GM10266 (cell line): ENCODE measurements at regions not wholly inside any gene's neighbourhood (a gene's known extent, or its start where the extent isn't known, plus 50 kb on each side); places are given as distances from the start of the nearest gene placed in this dataset.

Experiments
- DNase-seq: peaks from one replicate; pipeline ENCODE4 v3.0.0; 2012; ENCODE audit errors: extremely low spot score
- TF ChIP-seq, protein P1 (sequence below): IDR thresholded peaks from 2 replicates; pipeline ENCODE4 v1.5.1; 2012; ENCODE audit warnings: mild to moderate bottlenecking, low read depth; ENCODE audit not compliant: control insufficient read depth, insufficient read depth; ENCODE audit errors: missing control alignments

DNA sequence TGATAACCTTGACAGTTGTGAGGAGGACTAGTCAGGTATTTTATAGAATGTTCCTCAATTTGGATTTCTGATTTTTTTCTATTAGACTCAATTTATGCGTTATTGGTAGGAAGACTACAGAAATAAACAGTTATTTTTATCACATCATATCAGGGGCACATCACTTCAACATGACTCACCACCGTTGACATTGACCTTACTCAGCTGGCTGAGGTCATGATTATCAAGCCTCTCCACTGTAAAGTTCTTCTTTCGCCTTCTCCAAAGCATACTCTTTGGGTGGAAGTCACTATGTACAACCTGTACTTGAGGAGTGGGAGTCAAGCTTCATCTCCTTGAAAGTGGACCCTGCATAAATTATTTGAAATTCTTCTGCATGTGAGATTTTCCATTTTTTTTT, 194.3 kb upstream of the IGFBP3 start:
- no peak for DNase-seq
- TF ChIP-seq, protein P1, sequence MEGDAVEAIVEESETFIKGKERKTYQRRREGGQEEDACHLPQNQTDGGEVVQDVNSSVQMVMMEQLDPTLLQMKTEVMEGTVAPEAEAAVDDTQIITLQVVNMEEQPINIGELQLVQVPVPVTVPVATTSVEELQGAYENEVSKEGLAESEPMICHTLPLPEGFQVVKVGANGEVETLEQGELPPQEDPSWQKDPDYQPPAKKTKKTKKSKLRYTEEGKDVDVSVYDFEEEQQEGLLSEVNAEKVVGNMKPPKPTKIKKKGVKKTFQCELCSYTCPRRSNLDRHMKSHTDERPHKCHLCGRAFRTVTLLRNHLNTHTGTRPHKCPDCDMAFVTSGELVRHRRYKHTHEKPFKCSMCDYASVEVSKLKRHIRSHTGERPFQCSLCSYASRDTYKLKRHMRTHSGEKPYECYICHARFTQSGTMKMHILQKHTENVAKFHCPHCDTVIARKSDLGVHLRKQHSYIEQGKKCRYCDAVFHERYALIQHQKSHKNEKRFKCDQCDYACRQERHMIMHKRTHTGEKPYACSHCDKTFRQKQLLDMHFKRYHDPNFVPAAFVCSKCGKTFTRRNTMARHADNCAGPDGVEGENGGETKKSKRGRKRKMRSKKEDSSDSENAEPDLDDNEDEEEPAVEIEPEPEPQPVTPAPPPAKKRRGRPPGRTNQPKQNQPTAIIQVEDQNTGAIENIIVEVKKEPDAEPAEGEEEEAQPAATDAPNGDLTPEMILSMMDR: no peak

DNA sequence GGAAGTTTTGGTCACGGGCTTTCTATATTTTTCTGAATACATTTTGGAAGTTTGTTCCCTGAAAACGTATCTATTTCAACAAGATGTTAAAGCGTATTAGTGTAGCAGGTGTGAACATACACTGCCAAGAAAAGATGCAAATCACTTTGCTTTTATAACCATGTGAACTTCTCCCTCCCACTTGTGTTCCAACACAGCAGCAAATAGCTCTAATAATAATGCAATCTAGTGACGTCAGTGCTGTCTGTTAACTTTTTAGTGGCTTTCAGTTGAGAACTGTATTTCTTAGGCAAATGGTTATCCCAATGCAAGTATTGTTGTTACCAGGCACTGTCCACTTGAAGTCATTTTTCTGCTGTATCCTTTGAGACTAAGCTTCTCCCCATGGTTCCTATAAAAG, 188.4 kb upstream of the IGFBP3 start:
- DNase-seq: no peak
- TF ChIP-seq, protein P1: no peak

DNA sequence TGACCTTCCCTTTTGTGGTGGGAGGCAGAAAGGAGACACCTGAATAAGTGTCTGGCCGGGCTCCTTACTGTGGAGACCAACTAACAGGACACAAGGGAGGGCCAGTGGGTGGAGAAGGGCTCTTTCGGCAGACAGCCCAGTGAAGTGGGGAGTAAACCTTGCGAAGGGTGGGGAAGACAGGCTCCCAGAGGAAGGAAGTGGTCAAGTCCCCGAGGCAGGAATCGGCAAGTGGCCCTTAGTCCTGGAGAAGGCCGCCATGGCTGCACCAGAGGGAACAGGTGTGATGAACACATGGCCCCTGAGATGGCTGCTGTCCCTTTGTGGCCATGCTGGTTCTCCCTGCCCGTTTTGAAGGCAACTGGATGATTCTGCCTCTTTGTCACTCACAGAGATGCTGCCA, 187.2 kb upstream of the IGFBP3 start:
- TF ChIP-seq, protein P1: no peak
- DNase-seq: no peak

DNA sequence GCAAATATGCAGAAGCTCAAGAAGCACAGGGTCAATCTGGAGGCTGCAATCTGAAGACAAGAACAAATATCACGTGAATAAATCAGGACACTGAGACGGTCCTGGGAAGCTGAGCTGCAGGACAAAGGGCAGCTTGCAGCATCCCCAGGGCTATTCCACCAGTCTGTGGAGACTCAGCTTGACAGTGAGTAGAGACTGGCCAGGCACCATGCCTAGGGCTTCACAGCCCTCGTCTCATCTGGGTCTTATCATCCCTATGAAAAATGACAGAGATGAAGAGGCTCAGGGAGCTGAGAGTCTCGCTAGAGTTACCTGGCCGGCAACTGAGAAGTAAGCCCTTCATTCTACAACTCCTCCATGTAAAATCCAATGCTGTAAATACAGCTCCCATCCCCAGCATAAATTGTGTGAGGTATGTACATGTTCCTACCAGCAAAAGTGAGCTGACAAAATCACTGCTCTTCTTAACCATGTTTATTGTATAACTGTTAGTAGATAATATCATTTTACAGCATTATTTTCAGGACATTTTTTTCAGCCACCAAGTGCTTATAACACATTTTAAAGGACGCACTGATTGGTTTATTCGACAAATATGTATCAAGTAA, 186.6 kb upstream of the IGFBP3 start:
- TF ChIP-seq, protein P1: no peak
- no peak for DNase-seq

DNA sequence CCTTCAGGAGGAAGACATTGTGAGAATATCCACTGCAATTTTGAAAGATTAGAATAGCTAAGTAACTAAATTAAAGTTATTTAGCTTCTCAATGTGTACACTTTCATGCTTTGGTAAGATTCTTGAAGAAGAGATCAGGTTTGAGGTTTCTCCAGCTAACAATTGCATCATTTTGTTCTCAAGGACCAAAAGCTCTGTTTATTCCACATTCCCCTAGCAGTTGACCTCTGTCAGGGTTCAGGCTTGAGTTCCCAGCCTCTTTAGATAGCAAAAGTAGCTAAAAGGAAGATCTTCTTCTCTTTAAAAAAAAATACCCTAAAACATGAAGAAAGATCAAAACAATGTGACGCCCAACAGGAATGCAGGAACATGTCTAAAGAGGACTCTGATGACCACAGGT, 179.4 kb upstream of the IGFBP3 start:
- TF ChIP-seq, protein P1: no peak
- no peak for DNase-seq

DNA sequence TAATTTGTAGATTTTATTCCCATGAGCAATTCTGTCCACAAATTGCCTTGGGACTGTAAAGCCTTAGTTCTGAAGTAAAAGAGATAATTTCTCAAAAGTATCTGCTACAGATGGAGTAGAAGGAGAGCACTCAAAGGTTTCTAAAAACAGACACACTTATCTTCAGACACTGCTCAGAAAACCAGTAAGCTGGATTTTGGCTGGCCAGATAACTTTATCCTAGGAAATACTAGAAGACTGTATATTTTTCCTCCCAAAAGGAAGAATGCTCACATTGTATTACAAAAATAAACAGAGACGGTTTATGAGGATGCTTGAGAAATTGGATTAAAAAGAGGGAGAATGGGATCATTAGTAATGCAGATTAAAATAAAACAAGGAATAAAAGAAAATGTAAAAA, 178.0 kb upstream of the IGFBP3 start:
- no peak for DNase-seq
- TF ChIP-seq, protein P1: no peak

DNA sequence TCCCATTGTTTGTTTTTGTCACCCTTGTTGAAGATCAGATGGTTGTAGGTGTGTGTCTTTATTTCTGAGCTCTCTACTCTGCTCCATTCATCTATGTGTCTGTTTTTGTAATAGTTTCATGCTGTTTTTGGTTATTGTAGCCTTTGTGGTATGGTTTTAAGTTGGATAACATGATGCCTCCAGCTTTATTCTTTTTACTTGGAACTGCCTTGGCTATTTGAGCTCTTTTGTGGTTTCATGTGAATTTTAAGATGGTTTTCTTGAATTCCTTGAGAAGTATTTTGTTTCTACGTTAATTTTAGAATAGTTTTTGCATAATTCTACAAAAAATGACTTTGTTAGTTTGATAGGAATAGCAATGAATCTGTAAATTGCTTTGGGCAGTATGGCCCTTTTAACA, 170.0 kb upstream of the IGFBP3 start:
- TF ChIP-seq, protein P1: no peak
- DNase-seq: no peak
